SU-DHL-6 (cell line): ENCODE measurements at regions not wholly inside any gene's neighbourhood (a gene's known extent, or its start where the extent isn't known, plus 50 kb on each side); places are given as distances from the start of the nearest gene placed in this dataset.

ENCODE experiments used
- H2AFZ ChIP-seq: fragments of 200-600 bp; sonication (generic); 2 replicates; pipeline ENCODE4 v1.6.1; 2014; ENCODE audit warnings: low read depth, mild to moderate bottlenecking, moderate library complexity, mixed read lengths, antibody characterized with exemption, low read length; ENCODE audit not compliant: severe bottlenecking
- H3F3A ChIP-seq: fragments of 200-600 bp; shearing (Covaris generic); 2 replicates; pipeline ENCODE4 v1.6.0; 2016; ENCODE audit warnings: antibody characterized with exemption, mild to moderate bottlenecking; ENCODE audit not compliant: insufficient read depth
- H3K27ac ChIP-seq: fragments of 200-600 bp; sonication (generic); 2 replicates; pipeline ENCODE4 v1.5.1; 2016; ENCODE audit warnings: low read depth, mild to moderate bottlenecking, low read length, moderate library complexity, mixed read lengths
- H3K27me3 ChIP-seq: fragments of 200-600 bp; sonication (generic), shearing (Covaris generic); 2 replicates; pipeline ENCODE4 v1.6.0; 2014; ENCODE audit warnings: mild to moderate bottlenecking, low read length
- H3K36me3 ChIP-seq: fragments of 200-600 bp; sonication (generic); 2 replicates; pipeline ENCODE4 v1.6.1; 2014; ENCODE audit warnings: mild to moderate bottlenecking, low read length, mixed read lengths
- H3K4me2 ChIP-seq: fragments of 300-600, 200-600 bp; shearing (Covaris generic), sonication (generic); 2 replicates; pipeline ENCODE4 v1.6.0; 2014; ENCODE audit warnings: low read length, low read depth, mild to moderate bottlenecking; ENCODE audit not compliant: poor library complexity, severe bottlenecking
- H3K4me3 ChIP-seq: fragments of 200-600 bp; sonication (generic); 2 replicates; pipeline ENCODE4 v1.5.1; 2014; ENCODE audit warnings: antibody characterized with exemption, low read length, mild to moderate bottlenecking, mixed read lengths; ENCODE audit not compliant: insufficient read depth, poor library complexity, severe bottlenecking
- H3K79me2 ChIP-seq: fragments of 200-600 bp; sonication (generic); 2 replicates; pipeline ENCODE4 v1.6.1; 2014; ENCODE audit warnings: mild to moderate bottlenecking, low read length, moderate library complexity; ENCODE audit not compliant: insufficient read depth
- H3K9ac ChIP-seq: fragments of 200-600 bp; sonication (generic); 2 replicates; pipeline ENCODE4 v1.7.0; 2014; ENCODE audit warnings: mild to moderate bottlenecking, low read length
- H3K9me2 ChIP-seq: fragments of 200-600 bp; sonication (generic); replicated peaks from 2 replicates; pipeline ENCODE4 v1.6.1; 2014; ENCODE audit warnings: low read length; ENCODE audit not compliant: insufficient read depth
- H3K9me3 ChIP-seq: fragments of 200-600 bp; sonication (generic); 2 replicates; pipeline ENCODE4 v1.6.1; 2014; ENCODE audit warnings: low read length, mixed read lengths; ENCODE audit not compliant: insufficient read depth
- H4K20me1 ChIP-seq: fragments of 200-600 bp; sonication (generic); 2 replicates; pipeline ENCODE4 v1.6.1; 2014; ENCODE audit warnings: low read depth, mild to moderate bottlenecking, antibody characterized with exemption, low read length, moderate library complexity, mixed read lengths
- CTCF ChIP-seq: fragments of 200-600 bp; sonication (generic); IDR thresholded peaks from one replicate; pipeline ENCODE4 v1.5.1; 2017; ENCODE audit warnings: antibody characterized with exemption, mild to moderate bottlenecking, low read length, moderate library complexity; ENCODE audit not compliant: insufficient read depth, poor library complexity, severe bottlenecking
- EZH2phosphoT487 ChIP-seq: fragments of 200-600 bp; sonication (generic), shearing (Covaris generic); conservative IDR thresholded peaks from 2 replicates; pipeline ENCODE4 v1.6.1; 2018; ENCODE audit warnings: mild to moderate bottlenecking, antibody characterized with exemption, low read length, moderate library complexity, mixed read lengths

- TF ChIP-seq CTCF = no peak
- TF ChIP-seq EZH2phosphoT487 = no peak
- Histone ChIP-seq H3K9ac (no peak overlapping the region), H3F3A (no peaks in the 10 kb centered on the region), H2AFZ (no peak overlapping the region), H3K4me3 (no peak overlapping the region), H3K79me2 (no peaks in the 10 kb centered on the region), H3K27me3 (no peaks in the 10 kb centered on the region), H4K20me1 (no peaks in the 10 kb centered on the region), H3K27ac (no peak overlapping the region), H3K9me3 (no peaks in the 10 kb centered on the region), H3K4me2 (no peak overlapping the region), H3K9me2 (no peaks in the 10 kb centered on the region), H3K36me3 (no peaks in the 10 kb centered on the region)
Observed at GRCh38 chr4:36493251-36493650, 211.8 kb downstream of the DTHD1 start.

- H3F3A ChIP-seq = no peaks in the 10 kb centered on the region
- H2AFZ ChIP-seq = no peak overlapping the region
- H3K36me3 ChIP-seq = no peaks in the 10 kb centered on the region
Observed at GRCh38 chr4:36494016-36494415, 212.6 kb downstream of the DTHD1 start.

GRCh38 chr4:36494747-36495146, 213.3 kb downstream of the DTHD1 start:
- Histone ChIP-seq H3K9me3 (no peaks in the 10 kb centered on the region), H3K9ac (no peak overlapping the region), H4K20me1 (no peaks in the 10 kb centered on the region), H3K79me2 (no peaks in the 10 kb centered on the region), H3K36me3 (no peaks in the 10 kb centered on the region), H3F3A (no peaks in the 10 kb centered on the region), H3K27me3 (no peaks in the 10 kb centered on the region), H2AFZ (no peak overlapping the region), H3K9me2 (no peaks in the 10 kb centered on the region), H3K4me2 (no peak overlapping the region), H3K4me3 (no peak overlapping the region), H3K27ac (no peak overlapping the region)
- TF ChIP-seq CTCF = no peak
- no peak for TF ChIP-seq EZH2phosphoT487

More at GRCh38 chr4:36494016-36494415, 212.6 kb downstream of the DTHD1 start:
- no peak overlapping the region for H3K27ac ChIP-seq
- H3K4me2 ChIP-seq = no peak overlapping the region
- no peak overlapping the region for H3K9ac ChIP-seq
- no peaks in the 10 kb centered on the region for H3K9me3 ChIP-seq
- H3K4me3 ChIP-seq = no peak overlapping the region
- H3K27me3 ChIP-seq = no peaks in the 10 kb centered on the region
- H3K79me2 ChIP-seq = no peaks in the 10 kb centered on the region
- no peaks in the 10 kb centered on the region for H4K20me1 ChIP-seq
- TF ChIP-seq EZH2phosphoT487 (no peak), CTCF (no peak)
- no peaks in the 10 kb centered on the region for H3K9me2 ChIP-seq
